ENCODE measurements at regions not wholly inside any gene's neighbourhood (a gene's known extent, or its start where the extent isn't known, plus 50 kb on each side); places are given as distances from the start of the nearest gene placed in this dataset.

- Histone ChIP-seq H3K9ac (ENCODE audit: insufficient read length, low read depth) (no peak overlapping the region), H3K4me1 (ENCODE audit: insufficient read depth, insufficient read length) (no peaks in the 10 kb centered on the region), H3K36me3 (ENCODE audit: insufficient read depth, insufficient read length, low read length) (no peaks in the 10 kb centered on the region), H3K9me3 (ENCODE audit: insufficient read depth, low read length) (no peaks in the 10 kb centered on the region), H3K27me3 (ENCODE audit: insufficient read depth, insufficient read length) (no peaks in the 10 kb centered on the region), H3K4me3 (ENCODE audit: insufficient read length, low read depth) (no peak overlapping the region)
- TF ChIP-seq SUZ12 (IDR thresholded peaks at IDR 0.05; ENCODE audit: extremely low read depth, insufficient read depth, insufficient read length) (no peak), YY1 (IDR thresholded peaks at IDR 0.05; ENCODE audit: insufficient read depth, insufficient read length) (no peak), ZNF274 (IDR thresholded peaks at IDR 0.05; ENCODE audit: low read depth, low read length) (no peak)
- DNase-seq (ENCODE audit: low read depth, low spot score): peak; percentile 38
Observed at GRCh38 chr2:13581471-13581870, 864.7 kb downstream of the TRIB2 start.

DNA sequence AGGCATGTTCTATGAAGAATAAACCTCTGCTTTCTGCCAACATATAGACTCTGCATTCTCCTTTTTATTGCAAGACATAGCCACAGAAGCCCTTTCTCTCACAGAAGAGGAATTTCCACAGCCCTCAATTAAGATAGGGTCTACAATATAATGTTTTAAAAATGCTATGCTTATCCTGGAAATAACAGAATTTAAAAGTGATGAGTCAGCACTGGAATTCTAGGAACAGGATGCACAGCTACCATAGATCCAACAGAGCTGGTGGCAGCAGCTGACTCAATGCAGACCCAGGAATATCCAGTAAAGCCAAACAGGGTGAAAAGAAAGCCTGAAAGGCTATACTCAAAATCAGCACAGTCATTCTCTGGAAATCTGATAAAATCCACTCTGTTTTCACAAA is 866.9 kb downstream of the TRIB2 start:
- H3K4me1 ChIP-seq (ENCODE audit: insufficient read depth, insufficient read length): no peaks in the 10 kb centered on the region

GRCh38 chr2:13584020-13584419 is 867.3 kb downstream of the TRIB2 start:
- no peak overlapping the region for H3K4me3 ChIP-seq (ENCODE audit: insufficient read length, low read depth)
- H3K27me3 ChIP-seq (ENCODE audit: insufficient read depth, insufficient read length): no peaks in the 10 kb centered on the region
- no peaks in the 10 kb centered on the region for H3K36me3 ChIP-seq (ENCODE audit: insufficient read depth, insufficient read length, low read length)
- H3K9ac ChIP-seq (ENCODE audit: insufficient read length, low read depth): no peak overlapping the region
- DNase-seq (ENCODE audit: low read depth, low spot score): no peak
- TF ChIP-seq SUZ12 (IDR thresholded peaks at IDR 0.05; ENCODE audit: extremely low read depth, insufficient read depth, insufficient read length) (no peak), YY1 (IDR thresholded peaks at IDR 0.05; ENCODE audit: insufficient read depth, insufficient read length) (no peak), ZNF274 (IDR thresholded peaks at IDR 0.05; ENCODE audit: low read depth, low read length) (no peak)
- no peaks in the 10 kb centered on the region for H3K4me1 ChIP-seq (ENCODE audit: insufficient read depth, insufficient read length)
- no peaks in the 10 kb centered on the region for H3K9me3 ChIP-seq (ENCODE audit: insufficient read depth, low read length)

More for the DNA sequence above, 866.9 kb downstream of the TRIB2 start:
- Histone ChIP-seq H3K9ac (ENCODE audit: insufficient read length, low read depth) (no peak overlapping the region), H3K9me3 (ENCODE audit: insufficient read depth, low read length) (no peaks in the 10 kb centered on the region), H3K27me3 (ENCODE audit: insufficient read depth, insufficient read length) (no peaks in the 10 kb centered on the region), H3K4me3 (ENCODE audit: insufficient read length, low read depth) (no peak overlapping the region), H3K36me3 (ENCODE audit: insufficient read depth, insufficient read length, low read length) (no peaks in the 10 kb centered on the region)
- no peak for DNase-seq (ENCODE audit: low read depth, low spot score)
- TF ChIP-seq YY1 (IDR thresholded peaks at IDR 0.05; ENCODE audit: insufficient read depth, insufficient read length) (no peak), ZNF274 (IDR thresholded peaks at IDR 0.05; ENCODE audit: low read depth, low read length) (no peak), SUZ12 (IDR thresholded peaks at IDR 0.05; ENCODE audit: extremely low read depth, insufficient read depth, insufficient read length) (no peak)

DNA sequence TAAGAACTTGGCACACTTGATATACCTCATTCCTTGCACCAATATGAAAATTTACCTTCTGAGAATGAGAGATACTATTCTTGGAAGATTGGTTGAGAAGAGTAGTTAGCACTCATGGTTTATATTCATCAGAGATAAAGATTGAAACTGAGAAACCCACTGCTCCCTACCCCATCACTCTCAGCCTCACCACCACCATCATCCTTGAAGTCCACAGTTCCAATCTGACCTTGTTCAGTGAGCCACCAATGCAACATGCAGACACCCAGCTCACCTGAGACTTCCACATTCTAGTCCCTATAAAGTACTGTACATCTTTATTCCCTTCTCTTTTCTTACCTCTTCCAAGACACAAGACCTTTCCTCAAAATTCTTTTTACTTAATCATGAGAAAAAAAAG is 869.0 kb downstream of the TRIB2 start:
- Histone ChIP-seq H3K27me3 (ENCODE audit: insufficient read depth, insufficient read length) (no peaks in the 10 kb centered on the region), H3K9ac (ENCODE audit: insufficient read length, low read depth) (no peak overlapping the region), H3K9me3 (ENCODE audit: insufficient read depth, low read length) (no peaks in the 10 kb centered on the region), H3K4me3 (ENCODE audit: insufficient read length, low read depth) (no peak overlapping the region), H3K36me3 (ENCODE audit: insufficient read depth, insufficient read length, low read length) (no peaks in the 10 kb centered on the region), H3K4me1 (ENCODE audit: insufficient read depth, insufficient read length) (no peaks in the 10 kb centered on the region)
- DNase-seq (ENCODE audit: low read depth, low spot score): no peak
- TF ChIP-seq YY1 (IDR thresholded peaks at IDR 0.05; ENCODE audit: insufficient read depth, insufficient read length): no peak
- TF ChIP-seq ZNF274 (IDR thresholded peaks at IDR 0.05; ENCODE audit: low read depth, low read length): no peak
- TF ChIP-seq SUZ12 (IDR thresholded peaks at IDR 0.05; ENCODE audit: extremely low read depth, insufficient read depth, insufficient read length): no peak

DNA sequence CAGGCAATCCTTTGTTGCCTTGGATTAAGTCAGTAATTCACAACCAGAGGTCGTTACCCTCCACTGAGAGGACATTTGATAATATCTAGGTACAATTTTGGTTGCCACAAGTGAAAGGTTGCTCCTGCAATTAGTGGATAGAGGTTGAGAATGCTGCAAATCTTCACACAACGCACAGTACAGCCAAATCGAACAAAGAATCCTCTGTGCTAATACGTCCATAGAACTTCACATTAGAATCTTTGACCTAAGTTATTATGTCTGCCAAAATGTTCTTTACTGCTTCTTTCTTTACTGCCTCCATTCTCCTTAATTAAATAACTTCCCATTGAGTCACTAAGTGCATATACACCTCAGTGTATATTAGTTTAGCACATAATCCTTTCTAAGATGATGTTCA is 879.5 kb downstream of the TRIB2 start:
- Histone ChIP-seq H3K36me3 (ENCODE audit: insufficient read depth, insufficient read length, low read length) (no peaks in the 10 kb centered on the region), H3K27me3 (ENCODE audit: insufficient read depth, insufficient read length) (no peaks in the 10 kb centered on the region), H3K4me1 (ENCODE audit: insufficient read depth, insufficient read length) (no peaks in the 10 kb centered on the region), H3K9ac (ENCODE audit: insufficient read length, low read depth) (no peak overlapping the region), H3K9me3 (ENCODE audit: insufficient read depth, low read length) (no peaks in the 10 kb centered on the region), H3K4me3 (ENCODE audit: insufficient read length, low read depth) (no peak overlapping the region)
- TF ChIP-seq YY1 (IDR thresholded peaks at IDR 0.05; ENCODE audit: insufficient read depth, insufficient read length) (no peak), SUZ12 (IDR thresholded peaks at IDR 0.05; ENCODE audit: extremely low read depth, insufficient read depth, insufficient read length) (no peak), ZNF274 (IDR thresholded peaks at IDR 0.05; ENCODE audit: low read depth, low read length) (no peak)
- no peak for DNase-seq (ENCODE audit: low read depth, low spot score)

- Histone ChIP-seq H3K9me3 (ENCODE audit: insufficient read depth, low read length) (no peaks in the 10 kb centered on the region), H3K27me3 (ENCODE audit: insufficient read depth, insufficient read length) (no peaks in the 10 kb centered on the region), H3K4me1 (ENCODE audit: insufficient read depth, insufficient read length) (no peaks in the 10 kb centered on the region), H3K9ac (ENCODE audit: insufficient read length, low read depth) (no peak overlapping the region), H3K4me3 (ENCODE audit: insufficient read length, low read depth) (no peak overlapping the region), H3K36me3 (ENCODE audit: insufficient read depth, insufficient read length, low read length) (no peaks in the 10 kb centered on the region)
- DNase-seq (ENCODE audit: low read depth, low spot score): no peak
- TF ChIP-seq ZNF274 (IDR thresholded peaks at IDR 0.05; ENCODE audit: low read depth, low read length) (no peak), YY1 (IDR thresholded peaks at IDR 0.05; ENCODE audit: insufficient read depth, insufficient read length) (no peak)
Observed at GRCh38 chr2:13597176-13597575, 880.4 kb downstream of the TRIB2 start.

DNA sequence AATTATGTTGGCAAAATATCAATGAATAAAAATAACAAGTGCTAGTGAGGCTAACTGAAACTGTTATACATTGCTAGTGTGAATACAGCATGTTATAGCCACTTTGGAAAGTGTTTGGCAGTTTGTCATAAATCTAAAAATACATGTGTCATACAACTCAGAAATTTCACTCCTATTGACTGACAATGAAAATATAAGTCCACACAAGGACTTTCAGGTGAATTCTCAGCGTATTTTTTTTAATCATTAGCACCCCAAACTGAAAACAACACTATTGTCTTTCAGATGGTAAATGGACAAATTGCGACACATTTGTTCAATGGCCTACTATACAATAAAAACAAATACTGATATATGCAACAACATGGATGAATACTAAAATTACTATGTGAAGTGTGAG is 884.8 kb downstream of the TRIB2 start:
- TF ChIP-seq ZNF274 (IDR thresholded peaks at IDR 0.05; ENCODE audit: low read depth, low read length): no peak
- TF ChIP-seq SUZ12 (IDR thresholded peaks at IDR 0.05; ENCODE audit: extremely low read depth, insufficient read depth, insufficient read length): no peak
- TF ChIP-seq YY1 (IDR thresholded peaks at IDR 0.05; ENCODE audit: insufficient read depth, insufficient read length): no peak
- no peak overlapping the region for H3K9ac ChIP-seq (ENCODE audit: insufficient read length, low read depth)
- H3K36me3 ChIP-seq (ENCODE audit: insufficient read depth, insufficient read length, low read length): no peaks in the 10 kb centered on the region
- H3K9me3 ChIP-seq (ENCODE audit: insufficient read depth, low read length): no peaks in the 10 kb centered on the region
- no peaks in the 10 kb centered on the region for H3K4me1 ChIP-seq (ENCODE audit: insufficient read depth, insufficient read length)
- no peak for DNase-seq (ENCODE audit: low read depth, low spot score)
- no peaks in the 10 kb centered on the region for H3K27me3 ChIP-seq (ENCODE audit: insufficient read depth, insufficient read length)
- H3K4me3 ChIP-seq (ENCODE audit: insufficient read length, low read depth): no peak overlapping the region

Measured in NT2/D1 (cell line).